Naive thymus-derived CD4-positive, alpha-beta T cell (primary cell): ENCODE measurements at regions not wholly inside any gene's neighbourhood (a gene's known extent, or its start where the extent isn't known, plus 50 kb on each side); places are given as distances from the start of the nearest gene placed in this dataset.

Experiments
- ATAC-seq: fragments of 150-1000 bp; cut with Tn5 transposase; 2 replicates; pipeline ENCODE4 v1.10.0; 2021; ENCODE audit warnings: mild to moderate bottlenecking, moderate library complexity
- CTCF ChIA-PET: fragments of 350-600 bp; sonication (Branson Sonifier 250); formaldehyde crosslinking; loops from one replicate; lab custom pipeline; 2021; ENCODE audit warnings: antibody characterized with exemption; lab: Charles Lee
- POLR2A ChIA-PET: fragments of 350-600 bp; sonication (Branson Sonifier 250); formaldehyde crosslinking; loops from one replicate; lab custom pipeline; 2021; ENCODE audit warnings: antibody characterized with exemption, inconsistent platforms; lab: Charles Lee
- DNase-seq, 9 donors: peaks; one replicate each; pipeline versions ENCODE4 v3.0.0 to v3.0.0-alpha.2; 2020 to 2022; ENCODE audit warnings: mixed read lengths in 1 of 9
- H3K27ac ChIP-seq: one replicate; pipeline ENCODE4 v1.7.0; 2013; ENCODE audit warnings: mild to moderate bottlenecking, low read depth, low read length, moderate library complexity
- H3K27me3 ChIP-seq, 2 donors: one replicate each; pipeline ENCODE4 v1.7.0; 2013; ENCODE audit warnings: low read length in 2 of 2, mild to moderate bottlenecking in 2 of 2, moderate library complexity in 2 of 2; ENCODE audit not compliant: control insufficient read depth in 2 of 2, insufficient read depth in 2 of 2
- H3K36me3 ChIP-seq, 3 experiments: 1 replicate in 2 of 3; 2 replicates in 1 of 3; pipeline ENCODE4 v1.7.0; 2013; ENCODE audit warnings: low read length in 3 of 3, mild to moderate bottlenecking in 3 of 3, moderate library complexity in 1 of 3; ENCODE audit not compliant: insufficient read depth in 3 of 3, control insufficient read depth in 2 of 3
- H3K4me1 ChIP-seq, 2 donors: one replicate each; pipeline ENCODE4 v1.7.0; 2013; ENCODE audit warnings: low read length in 2 of 2, mild to moderate bottlenecking in 2 of 2, moderate library complexity in 1 of 2; ENCODE audit not compliant: control insufficient read depth in 2 of 2, insufficient read depth in 2 of 2
- H3K4me3 ChIP-seq: 2 replicates; pipeline ENCODE4 v1.7.0; 2013; ENCODE audit warnings: mild to moderate bottlenecking, low read length
- H3K9me3 ChIP-seq, 3 experiments: 1 replicate in 2 of 3; 2 replicates in 1 of 3; pipeline ENCODE4 v1.7.0; 2013; ENCODE audit warnings: low read length in 3 of 3; ENCODE audit not compliant: control insufficient read depth in 2 of 3
- H3K27ac Mint-ChIP-seq, 9 donors: one replicate each; pipeline ENCODE4 v1.8.0; 2020 to 2022; ENCODE audit warnings: mixed read lengths in 9 of 9, mild to moderate bottlenecking in 8 of 9, moderate library complexity in 5 of 9, inconsistent platforms in 2 of 9
- H3K27me3 Mint-ChIP-seq, 5 donors: one replicate each; pipeline ENCODE4 v1.8.0; 2021 to 2022; ENCODE audit warnings: mixed read lengths in 5 of 5, mild to moderate bottlenecking in 1 of 5
- H3K36me3 Mint-ChIP-seq, 5 donors: one replicate each; pipeline ENCODE4 v1.8.0; 2020 to 2022; ENCODE audit warnings: mixed read lengths in 5 of 5, mild to moderate bottlenecking in 3 of 5, inconsistent platforms in 1 of 5
- H3K4me1 Mint-ChIP-seq, 7 donors: one replicate each; pipeline ENCODE4 v1.8.0; 2020 to 2022; ENCODE audit warnings: mixed read lengths in 7 of 7, mild to moderate bottlenecking in 3 of 7, inconsistent platforms in 1 of 7
- H3K4me3 Mint-ChIP-seq, 10 donors: one replicate each; pipeline ENCODE4 v1.8.0; 2020 to 2022; ENCODE audit warnings: mild to moderate bottlenecking in 10 of 10, mixed read lengths in 10 of 10, moderate library complexity in 6 of 10, inconsistent platforms in 2 of 10
- H3K9me3 Mint-ChIP-seq, 11 donors: one replicate each; pipeline ENCODE4 v1.8.0; 2020 to 2022; ENCODE audit warnings: mixed read lengths in 11 of 11, mild to moderate bottlenecking in 4 of 11, inconsistent platforms in 1 of 11, moderate library complexity in 1 of 11
- intact Hi-C, 2 donors: fragments of 100-400 bp; cut with micrococcal nuclease; formaldehyde crosslinking; loops; one replicate each; pipeline ENCODE4 v1.15.1; 2023

DNA sequence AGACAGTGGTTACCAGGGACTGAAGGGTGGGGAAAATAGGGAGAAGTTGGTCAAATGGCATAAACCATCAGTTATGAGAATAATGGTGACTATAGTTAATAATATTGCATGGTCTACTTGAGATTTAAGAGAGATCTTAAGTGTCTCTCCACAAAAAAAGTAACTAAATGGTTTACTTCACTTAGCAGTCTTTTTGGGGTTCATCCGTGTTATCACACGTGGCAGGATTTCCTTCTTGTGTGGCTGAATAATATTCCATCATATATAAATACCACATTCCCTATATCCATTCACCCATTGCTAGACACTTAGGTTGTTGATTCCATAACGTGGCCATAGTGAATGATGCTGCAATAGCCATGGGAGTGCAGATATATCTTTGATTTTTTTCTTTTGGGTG lies 967.0 kb downstream of the UQCRFS1 start:
- ChIA-PET CTCF (no interaction called here), POLR2A (no interaction called here)
- H3K4me3 Mint-ChIP-seq: no peak overlapping the region
- peaks cover 0 to 4% (median 0%) of the 10 kb centered on the region in 5 donors for H3K36me3 Mint-ChIP-seq
- H3K4me3 ChIP-seq: no peak overlapping the region
- no peaks in the 10 kb centered on the region for H3K27me3 ChIP-seq
- H3K4me1 Mint-ChIP-seq: no peaks in the 10 kb centered on the region
- ATAC-seq (no peak), DNase-seq (no peak)
- H3K27ac Mint-ChIP-seq: no peak overlapping the region
- no peak overlapping the region for H3K27ac ChIP-seq
- peaks cover 0 to 11% (median 2%) of the 10 kb centered on the region in 11 donors for H3K9me3 Mint-ChIP-seq
- H3K4me1 ChIP-seq: no peaks in the 10 kb centered on the region
- H3K36me3 ChIP-seq: no peaks in the 10 kb centered on the region
- intact Hi-C loops: no loop called here
- no peaks in the 10 kb centered on the region for H3K9me3 ChIP-seq
- H3K27me3 Mint-ChIP-seq: no peaks in the 10 kb centered on the region

DNA sequence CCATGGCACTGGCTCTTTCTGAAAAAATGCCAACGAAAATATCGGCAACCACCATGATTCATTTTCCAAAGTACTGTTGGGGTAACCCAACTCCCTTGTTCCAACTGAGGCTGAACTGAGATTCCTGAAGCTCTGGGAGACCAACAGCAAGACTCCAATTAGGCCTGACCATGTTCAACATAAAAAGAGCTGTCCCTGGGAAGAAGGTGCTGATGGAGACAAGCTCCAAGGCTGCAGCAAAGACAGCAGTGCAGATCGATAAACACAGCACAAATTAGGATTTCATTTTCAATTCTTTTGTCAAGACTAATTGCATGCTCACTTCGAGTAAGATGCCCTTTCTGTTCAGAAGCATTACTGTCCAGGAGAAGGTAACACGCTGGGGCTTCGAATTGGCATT lies 968.0 kb downstream of the UQCRFS1 start:
- H3K4me3 ChIP-seq: no peak overlapping the region
- H3K36me3 ChIP-seq: no peaks in the 10 kb centered on the region
- H3K36me3 Mint-ChIP-seq: peaks cover 0 to 4% (median 0%) of the 10 kb centered on the region in 5 donors
- intact Hi-C loops: loop anchor here in 1 of 2 donors (5.0 kb wide), 1 partner anchor 82 kb away; no protein-coding TSS in a partner anchor
- POLR2A ChIA-PET: no interaction called here
- H3K4me1 ChIP-seq: no peaks in the 10 kb centered on the region
- no peaks in the 10 kb centered on the region for H3K27me3 Mint-ChIP-seq
- no peaks in the 10 kb centered on the region for H3K4me1 Mint-ChIP-seq
- DNase-seq (no peak), ATAC-seq (no peak)
- peaks cover 0 to 11% (median 2%) of the 10 kb centered on the region in 11 donors for H3K9me3 Mint-ChIP-seq
- CTCF ChIA-PET: no interaction called here
- no peak overlapping the region for H3K4me3 Mint-ChIP-seq
- H3K9me3 ChIP-seq: no peaks in the 10 kb centered on the region
- H3K27ac Mint-ChIP-seq: no peak overlapping the region
- no peaks in the 10 kb centered on the region for H3K27me3 ChIP-seq
- H3K27ac ChIP-seq: no peak overlapping the region

DNA sequence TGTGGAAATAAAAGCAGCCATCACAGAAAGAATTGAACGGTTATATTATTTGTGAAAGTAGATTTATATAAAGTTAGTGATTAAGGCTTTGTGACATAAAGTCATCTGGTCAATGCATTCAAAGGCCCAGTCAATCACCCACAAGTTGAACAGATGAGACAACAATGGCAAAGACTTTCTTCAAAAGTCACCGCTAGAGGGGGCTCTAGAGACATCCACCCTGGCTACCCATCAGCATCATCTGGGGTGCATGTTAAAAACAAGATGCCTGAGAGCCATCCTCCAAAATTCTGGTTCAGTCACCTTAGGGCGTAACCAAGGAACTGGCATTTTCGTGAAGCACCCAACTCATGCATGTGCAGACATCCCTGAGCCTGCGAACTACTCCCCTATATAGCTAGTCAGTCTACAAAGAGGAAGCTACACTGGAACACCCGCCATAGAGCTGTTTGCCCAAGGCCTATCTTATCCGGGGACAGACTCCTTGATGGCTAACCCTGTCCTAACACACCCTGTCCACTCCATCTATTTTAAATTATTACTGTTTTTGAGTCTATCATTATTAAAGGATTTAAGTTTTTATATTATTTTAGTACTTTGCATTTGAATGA lies 970.5 kb downstream of the UQCRFS1 start:
- POLR2A ChIA-PET: no interaction called here
- peaks cover 0 to 3% (median 0%) of the 10 kb centered on the region in 5 donors for H3K36me3 Mint-ChIP-seq

DNA sequence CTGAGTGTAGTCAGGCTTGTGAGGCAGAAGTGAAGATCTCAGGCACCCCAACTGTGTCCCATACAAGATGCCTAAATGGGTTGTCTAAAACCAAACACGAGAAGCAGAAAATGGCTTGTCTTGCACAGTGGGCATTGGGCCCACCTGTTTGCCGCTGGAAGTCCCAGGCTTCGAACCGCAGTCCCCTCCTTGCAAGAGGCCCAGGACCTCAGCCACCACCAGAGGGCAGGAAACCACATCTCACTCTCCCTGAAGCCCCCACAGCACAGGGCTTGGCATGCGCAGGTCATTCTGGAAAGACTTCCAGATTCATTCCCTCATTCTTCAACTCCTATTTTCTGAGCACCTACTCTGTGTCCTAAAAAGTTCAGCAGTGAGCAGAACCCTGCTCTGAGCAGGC lies 973.7 kb downstream of the UQCRFS1 start:
- ATAC-seq (no peak), DNase-seq (no peak)
- Mint-ChIP-seq H3K27me3 (peaks cover 0 to 5% (median 4%) of the 10 kb centered on the region in 5 donors), H3K9me3 (peaks cover 0 to 6% (median 0%) of the 10 kb centered on the region in 11 donors), H3K36me3 (no peaks in the 10 kb centered on the region), H3K27ac (no peak overlapping the region), H3K4me3 (no peak overlapping the region), H3K4me1 (peaks cover 0 to 7% (median 0%) of the 10 kb centered on the region in 7 donors)
- Histone ChIP-seq H3K4me1 (no peaks in the 10 kb centered on the region), H3K27ac (no peak overlapping the region), H3K9me3 (no peaks in the 10 kb centered on the region), H3K4me3 (no peak overlapping the region), H3K27me3 (no peaks in the 10 kb centered on the region), H3K36me3 (no peaks in the 10 kb centered on the region)
- ChIA-PET CTCF (no interaction called here), POLR2A (no interaction called here)
- intact Hi-C loops: no loop called here

More for the DNA sequence above, 970.5 kb downstream of the UQCRFS1 start:
- DNase-seq: peak in 1 of 9 donors; percentile 27
- no peaks in the 10 kb centered on the region for H3K4me1 ChIP-seq
- CTCF ChIA-PET: no interaction called here
- H3K27me3 ChIP-seq: no peaks in the 10 kb centered on the region
- Mint-ChIP-seq H3K9me3 (peaks cover 0 to 8% (median 0%) of the 10 kb centered on the region in 11 donors), H3K4me3 (no peak overlapping the region), H3K27me3 (no peaks in the 10 kb centered on the region), H3K27ac (no peak overlapping the region), H3K4me1 (peaks cover 0 to 2% (median 0%) of the 10 kb centered on the region in 7 donors)
- H3K27ac ChIP-seq: no peak overlapping the region
- ATAC-seq: no peak
- H3K36me3 ChIP-seq: no peaks in the 10 kb centered on the region
- intact Hi-C loops: loop anchor here in 1 of 2 donors (1.0 to 5.0 kb wide), 3 partner anchors 85 to 468 kb away; no protein-coding TSS in a partner anchor
- no peak overlapping the region for H3K4me3 ChIP-seq
- H3K9me3 ChIP-seq: no peaks in the 10 kb centered on the region

DNA sequence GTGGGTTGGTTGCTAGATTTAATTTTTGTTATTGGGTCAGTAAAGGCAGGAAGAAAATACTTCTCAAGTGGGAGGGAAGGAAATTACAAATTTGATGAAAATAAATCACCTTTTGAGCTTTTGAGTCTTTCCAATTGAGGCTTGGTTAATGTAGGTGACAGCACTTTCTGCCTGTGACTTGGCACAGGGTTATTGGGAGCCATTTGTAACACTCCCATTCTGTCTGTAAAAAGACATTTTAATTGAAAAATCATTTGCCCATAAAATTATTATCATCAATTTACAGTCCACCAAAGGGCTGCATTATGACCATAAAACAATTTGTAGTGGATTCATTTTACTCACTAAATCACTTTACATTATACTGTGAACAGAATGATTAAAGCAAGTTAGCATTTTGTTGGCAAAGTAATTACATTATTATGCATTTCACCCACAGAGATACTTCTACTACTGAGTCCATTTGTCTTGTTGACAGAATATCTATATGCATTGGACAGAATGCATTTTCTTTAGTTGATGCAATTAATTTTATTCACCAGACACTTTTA lies 974.6 kb downstream of the UQCRFS1 start:
- Mint-ChIP-seq H3K27me3 (peaks cover 0 to 5% (median 4%) of the 10 kb centered on the region in 5 donors), H3K4me1 (peaks cover 0 to 7% (median 0%) of the 10 kb centered on the region in 7 donors), H3K4me3 (no peak overlapping the region), H3K9me3 (peaks cover 0 to 6% (median 0%) of the 10 kb centered on the region in 11 donors), H3K27ac (no peak overlapping the region), H3K36me3 (no peaks in the 10 kb centered on the region)
- ATAC-seq (no peak), DNase-seq (no peak)
- Histone ChIP-seq H3K4me3 (no peak overlapping the region), H3K27ac (no peak overlapping the region), H3K9me3 (no peaks in the 10 kb centered on the region), H3K4me1 (no peaks in the 10 kb centered on the region), H3K36me3 (no peaks in the 10 kb centered on the region), H3K27me3 (no peaks in the 10 kb centered on the region)
- intact Hi-C loops: no loop called here
- ChIA-PET CTCF (no interaction called here), POLR2A (no interaction called here)

DNA sequence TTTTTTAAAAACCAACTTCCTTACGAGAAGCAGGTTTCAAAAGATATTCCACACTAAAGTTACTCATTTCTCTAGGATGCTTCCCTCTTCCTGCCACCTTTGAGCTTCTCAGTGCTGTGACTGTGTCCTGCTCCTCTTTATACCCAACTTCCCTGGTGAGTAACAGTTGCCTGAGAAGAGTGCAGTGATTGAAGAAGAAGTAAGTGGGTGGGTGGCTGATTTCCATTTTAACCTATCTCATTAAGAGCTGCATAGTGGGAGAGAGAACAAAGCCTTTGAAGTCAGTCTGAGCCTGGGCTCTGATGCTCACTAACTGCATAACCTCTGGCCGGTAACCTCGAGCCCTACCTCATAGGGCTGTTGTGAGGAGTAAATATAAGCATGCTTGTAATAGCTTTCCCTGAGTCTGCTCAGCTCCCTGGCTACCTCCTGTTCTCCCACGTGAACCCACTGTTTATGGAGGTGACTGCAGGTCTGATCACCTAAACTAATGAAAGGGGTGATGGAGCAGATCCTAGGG lies 977.3 kb downstream of the UQCRFS1 start:
- ATAC-seq: no peak
- ChIA-PET POLR2A (no interaction called here), CTCF (no interaction called here)
- no peaks in the 10 kb centered on the region for H3K9me3 ChIP-seq
- intact Hi-C loops: no loop called here
- Mint-ChIP-seq H3K4me1 (peaks cover 0 to 7% (median 0%) of the 10 kb centered on the region in 7 donors), H3K9me3 (peaks cover 0 to 11% (median 0%) of the 10 kb centered on the region in 11 donors), H3K36me3 (no peaks in the 10 kb centered on the region), H3K27ac (no peak overlapping the region), H3K27me3 (peaks cover 0 to 8% (median 4%) of the 10 kb centered on the region in 5 donors), H3K4me3 (no peak overlapping the region)
- H3K27ac ChIP-seq: no peak overlapping the region
- no peaks in the 10 kb centered on the region for H3K27me3 ChIP-seq
- DNase-seq: no peak
- no peaks in the 10 kb centered on the region for H3K4me1 ChIP-seq
- no peak overlapping the region for H3K4me3 ChIP-seq
- H3K36me3 ChIP-seq: no peaks in the 10 kb centered on the region
